HCT116 (cell line): ENCODE measurements at regions not wholly inside any gene's neighbourhood (a gene's known extent, or its start where the extent isn't known, plus 50 kb on each side); places are given as distances from the start of the nearest gene placed in this dataset.

Source experiments
- ATAC-seq: fragments of 200-7000 bp; cut with Tn5 transposase; 2 replicates; pipeline ENCODE4 v1.9.1; 2020; ENCODE audit warnings: mild to moderate bottlenecking, moderate library complexity
- BruUV-seq: library from RNA; stranded (reverse); fragments of 400-500 nt; replicated peaks from 2 replicates; lab custom pipeline; 2021; lab: Mats Ljungman, UMichigan
- CTCF ChIA-PET: fragments of 300-600 bp; sonication (Branson Sonifier 250); formaldehyde crosslinking; loops from one replicate; lab custom pipeline; 2021; ENCODE audit warnings: antibody characterized with exemption; lab: Charles Lee
- POLR2A ChIA-PET: fragments of 300-600, 350-600 bp; sonication (Branson Sonifier 250); formaldehyde crosslinking; loops from one replicate; lab custom pipeline; 2021; ENCODE audit warnings: antibody characterized with exemption; lab: Charles Lee
- RAD21 ChIA-PET, 2 experiments: fragments of 300-600 bp; sonication (Branson Sonifier 250); formaldehyde crosslinking; loops; one replicate each; lab custom pipeline; 2023; ENCODE audit warnings: low total read pairs in 2 of 2; ENCODE audit not compliant: uncharacterized antibody in 2 of 2, unreplicated experiment in 2 of 2, low non-redundant PET in 1 of 2; lab: Charles Lee
- DNase-seq: peaks from one replicate; pipeline ENCODE4 v3.0.0-alpha.2; 2010; ENCODE audit warnings: low read depth, low spot score
- H2AFZ ChIP-seq: fragments of 200-600 bp; shearing (Covaris generic), sonication (generic); 2 replicates; pipeline ENCODE4 v1.6.1; 2017; ENCODE audit warnings: low read depth, mixed run types, mixed read lengths, antibody characterized with exemption, low read length; ENCODE audit not compliant: poor library complexity, severe bottlenecking
- H3K27ac ChIP-seq: 2 replicates; pipeline ENCODE4 v1.5.1; 2012; ENCODE audit warnings: low read depth, low read length
- H3K27me3 ChIP-seq: fragments of 200-600 bp; sonication (generic); 2 replicates; pipeline ENCODE4 v1.6.1; 2016; ENCODE audit warnings: mixed run types, low read length, mixed read lengths; ENCODE audit not compliant: insufficient read depth
- H3K36me3 ChIP-seq, 2 experiments: fragments of 200-500 bp in 1 of 2; fragments of 200-600 bp in 1 of 2; sonication (Bioruptor generic) in 1 of 2; sonication (generic) in 1 of 2; 2 replicates each; pipeline versions ENCODE4 v1.5.1 to v1.6.1; 2014 to 2016; ENCODE audit warnings: low read length in 2 of 2, inconsistent platforms in 1 of 2, mixed read lengths in 1 of 2, mixed run types in 1 of 2; ENCODE audit not compliant: insufficient read depth in 2 of 2, control insufficient read depth in 1 of 2
- H3K4me1 ChIP-seq, 2 experiments: fragments of 200-600 bp in 1 of 2; sonication (generic) in 1 of 2; 2 replicates each; pipeline versions ENCODE4 v1.5.1 to v1.6.1; 2012 to 2017; ENCODE audit warnings: low read length in 2 of 2, inconsistent platforms in 1 of 2, mild to moderate bottlenecking in 1 of 2, mixed read lengths in 1 of 2, mixed run types in 1 of 2, moderate library complexity in 1 of 2; ENCODE audit not compliant: insufficient read depth in 2 of 2, control insufficient read depth in 1 of 2
- H3K4me2 ChIP-seq: fragments of 200-600 bp; sonication (generic); 2 replicates; pipeline ENCODE4 v1.6.1; 2017; ENCODE audit warnings: mixed run types, low read length, mixed read lengths
- H3K4me3 ChIP-seq, 2 experiments: fragments of 200-600 bp in 1 of 2; sonication (generic) in 1 of 2; replicated peaks in 1 of 2; 2 replicates each; pipeline ENCODE4 v1.5.1; 2011 to 2016; ENCODE audit warnings: low read length in 2 of 2, control low read depth in 1 of 2, low read depth in 1 of 2, mild to moderate bottlenecking in 1 of 2, mixed read lengths in 1 of 2, mixed run types in 1 of 2
- H3K79me2 ChIP-seq: fragments of 200-600 bp; sonication (generic); 2 replicates; pipeline ENCODE4 v1.6.1; 2017; ENCODE audit warnings: mild to moderate bottlenecking, mixed run types, low read length, moderate library complexity, mixed read lengths; ENCODE audit not compliant: insufficient read depth
- H3K9ac ChIP-seq: fragments of 200-600 bp; sonication (generic); 2 replicates; pipeline ENCODE4 v1.6.1; 2016; ENCODE audit warnings: low read length, mixed read lengths
- H3K9me2 ChIP-seq: fragments of 200-600 bp; sonication (generic), shearing (Covaris generic); 2 replicates; pipeline ENCODE4 v1.6.1; 2017; ENCODE audit warnings: mixed run types, mild to moderate bottlenecking, moderate library complexity; ENCODE audit not compliant: insufficient read depth
- H3K9me3 ChIP-seq, 2 experiments: fragments of 200-500 bp in 1 of 2; fragments of 200-600 bp in 1 of 2; sonication (Bioruptor generic) in 1 of 2; sonication (generic) in 1 of 2; 2 replicates each; pipeline ENCODE4 v1.6.1; 2014 to 2017; ENCODE audit warnings: low read length in 2 of 2, mixed read lengths in 2 of 2, inconsistent platforms in 1 of 2, low read depth in 1 of 2, mild to moderate bottlenecking in 1 of 2, mixed run types in 1 of 2, moderate library complexity in 1 of 2; ENCODE audit not compliant: control insufficient read depth in 1 of 2, insufficient read depth in 1 of 2
- H4K20me1 ChIP-seq: fragments of 200-600 bp; sonication (generic), shearing (Covaris generic); 2 replicates; pipeline ENCODE4 v1.6.1; 2017; ENCODE audit warnings: mixed run types, mild to moderate bottlenecking, moderate library complexity; ENCODE audit not compliant: insufficient read depth
- CBX3 ChIP-seq: IDR thresholded peaks from 2 replicates; pipeline ENCODE4 v1.6.1; 2012; ENCODE audit warnings: low read depth
- CTCF ChIP-seq, 3 experiments: fragments of 200-600 bp in 1 of 3; sonication (generic) in 1 of 3; IDR thresholded peaks in 2 of 3; conservative IDR thresholded peaks in 1 of 3; 2 replicates each; pipeline ENCODE4 v1.5.1; 2012 to 2017; ENCODE audit warnings: low read depth in 2 of 3, low read length in 2 of 3, antibody characterized with exemption in 1 of 3, borderline replicate concordance in 1 of 3, control low read depth in 1 of 3, mild to moderate bottlenecking in 1 of 3, mixed read lengths in 1 of 3, mixed run types in 1 of 3, moderate library complexity in 1 of 3; ENCODE audit not compliant: insufficient read depth in 1 of 3
- EGR1 ChIP-seq: IDR thresholded peaks from 2 replicates; pipeline ENCODE4 v1.6.1; 2012; ENCODE audit warnings: low read depth
- ELF1 ChIP-seq: IDR thresholded peaks from 2 replicates; pipeline ENCODE4 v1.6.1; 2012; ENCODE audit warnings: low read depth, borderline replicate concordance
- EZH2phosphoT487 ChIP-seq: fragments of 200-600 bp; IDR thresholded peaks from 2 replicates; pipeline ENCODE4 v1.6.1; 2018; ENCODE audit warnings: antibody characterized with exemption, borderline replicate concordance
- FOSL1 ChIP-seq: IDR thresholded peaks from 2 replicates; pipeline ENCODE4 v1.6.1; 2012; ENCODE audit warnings: low read depth
- JUND ChIP-seq: IDR thresholded peaks from 2 replicates; pipeline ENCODE4 v1.6.1; 2012
- POLR2A ChIP-seq: IDR thresholded peaks from 2 replicates; pipeline ENCODE4 v1.7.0; 2011; ENCODE audit warnings: borderline replicate concordance; ENCODE audit not compliant: insufficient read depth, insufficient read length; ENCODE audit errors: extremely low read depth
- RAD21 ChIP-seq: IDR thresholded peaks from 2 replicates; pipeline ENCODE4 v1.6.1; 2012; ENCODE audit warnings: low read depth, mild to moderate bottlenecking
- SIN3A ChIP-seq: IDR thresholded peaks from 2 replicates; pipeline ENCODE4 v1.6.1; 2012; ENCODE audit warnings: low read depth
- SP1 ChIP-seq: IDR thresholded peaks from 2 replicates; pipeline ENCODE4 v1.6.1; 2012; ENCODE audit warnings: low read depth
- TCF7L2 ChIP-seq: IDR thresholded peaks from 2 replicates; pipeline ENCODE4 v1.7.0; 2011; ENCODE audit warnings: borderline replicate concordance, inconsistent platforms; ENCODE audit not compliant: insufficient read depth, insufficient read length; ENCODE audit errors: extremely low read depth
- ZNF274 ChIP-seq: fragments of 200-500 bp; sonication (Bioruptor generic); IDR thresholded peaks from 2 replicates; pipeline ENCODE4 v1.6.1; 2014; ENCODE audit warnings: mild to moderate bottlenecking, low read depth, low read length, inconsistent platforms
- intact Hi-C: fragments of 100-400 bp; cut with micrococcal nuclease; formaldehyde crosslinking; loops from 2 replicates; pipeline ENCODE4 v1.10.0; 2022

DNA sequence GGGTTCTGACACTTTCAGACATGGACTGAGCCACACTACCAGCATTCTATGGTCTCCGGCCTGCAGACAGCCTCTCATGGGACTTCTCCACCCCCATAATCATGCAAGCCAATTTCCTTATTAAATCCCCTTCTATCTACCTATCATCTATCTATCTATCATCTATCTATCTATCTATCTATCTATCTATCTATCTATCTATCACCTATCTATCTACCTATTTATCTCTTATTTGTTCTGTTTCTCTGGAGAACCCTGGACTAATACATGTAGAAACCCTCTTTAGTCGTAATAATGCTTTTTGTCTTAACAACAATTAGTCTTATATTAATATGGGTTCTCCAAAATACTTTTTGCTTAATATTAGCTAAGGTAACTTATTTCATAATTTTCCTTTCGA is 174.1 kb upstream of the PRSS16 start:
- ATAC-seq (no peak), DNase-seq (no peak)
- H3K9ac ChIP-seq, result no peak overlapping the region
- ChIA-PET CTCF (no interaction called here), POLR2A (no interaction called here), RAD21 (no interaction called here)
- no peaks in the 10 kb centered on the region for H4K20me1 ChIP-seq
- no peak for TF ChIP-seq ELF1
- no peak for TF ChIP-seq EZH2phosphoT487
- TF ChIP-seq TCF7L2, result no peak
- H3K27me3 ChIP-seq, result no peaks in the 10 kb centered on the region
- no TSS peak for BruUV-seq
- H3K36me3 ChIP-seq, result no peaks in the 10 kb centered on the region
- no peak overlapping the region for H2AFZ ChIP-seq
- no peak overlapping the region for H3K4me3 ChIP-seq
- no peaks in the 10 kb centered on the region for H3K79me2 ChIP-seq
- H3K9me3 ChIP-seq, result no peaks in the 10 kb centered on the region
- no peak overlapping the region for H3K27ac ChIP-seq
- intact Hi-C loops, result no loop called here
- no peaks in the 10 kb centered on the region for H3K9me2 ChIP-seq
- H3K4me2 ChIP-seq, result no peak overlapping the region
- H3K4me1 ChIP-seq, result peaks cover 0 to 3% of the 10 kb centered on the region in 2 experiments; a peak in 2 of 4 replicates

DNA sequence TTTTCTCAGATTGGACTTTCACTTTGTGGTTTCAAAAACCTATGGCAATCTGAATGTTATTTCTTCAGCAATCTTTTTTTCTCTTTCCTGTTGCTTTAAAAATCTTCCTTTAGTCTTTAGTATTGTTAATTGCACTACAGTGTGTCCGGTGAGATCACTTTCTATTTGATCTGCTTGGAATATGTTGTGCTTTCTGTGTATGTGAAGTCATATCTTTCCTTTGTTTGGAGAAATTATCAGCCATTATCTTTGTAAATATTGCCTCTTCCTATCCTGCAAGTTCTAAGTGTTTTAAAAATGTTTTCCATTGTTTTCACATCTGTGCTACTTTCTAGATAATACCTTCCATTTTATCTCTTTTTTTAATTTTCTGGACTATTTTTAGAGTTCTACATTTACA is 171.4 kb upstream of the PRSS16 start:
- intact Hi-C loops, result no loop called here

More for the DNA sequence above, 171.4 kb upstream of the PRSS16 start:
- H3K9ac ChIP-seq, result no peak overlapping the region
- no peak for ATAC-seq
- H3K4me1 ChIP-seq, result peaks cover 0 to 10% of the 10 kb centered on the region in 2 experiments; a peak in 2 of 4 replicates
- RAD21 ChIA-PET, result no interaction called here
- no peaks in the 10 kb centered on the region for H3K27me3 ChIP-seq
- POLR2A ChIA-PET, result no interaction called here
- no peak overlapping the region for H3K4me2 ChIP-seq
- no peaks in the 10 kb centered on the region for H3K36me3 ChIP-seq
- no peak for DNase-seq
- TF ChIP-seq SP1 (no peak), EZH2phosphoT487 (no peak), EGR1 (no peak), ZNF274 (no peak), FOSL1 (no peak), SIN3A (no peak), JUND (no peak), CTCF (IDR thresholded peaks at IDR 0.05 in 2 of 3, conservative IDR thresholded peaks at IDR 0.05 in 1 of 3; ENCODE audit: borderline replicate concordance in 1 of 3, insufficient read depth in 1 of 3, low read depth in 2 of 3, low read length in 2 of 3) (no peak), POLR2A (no peak), CBX3 (no peak), TCF7L2 (no peak), RAD21 (no peak)
- H3K79me2 ChIP-seq, result no peaks in the 10 kb centered on the region
- CTCF ChIA-PET, result no interaction called here
- H4K20me1 ChIP-seq, result no peaks in the 10 kb centered on the region
- no peak overlapping the region for H2AFZ ChIP-seq
- H3K9me2 ChIP-seq, result no peaks in the 10 kb centered on the region
- H3K9me3 ChIP-seq, result no peaks in the 10 kb centered on the region
- no TSS peak for BruUV-seq
- H3K27ac ChIP-seq, result no peak overlapping the region
- H3K4me3 ChIP-seq, result no peak overlapping the region
